ENCODE measurements at regions not wholly inside any gene's neighbourhood (a gene's known extent, or its start where the extent isn't known, plus 50 kb on each side); places are given as distances from the start of the nearest gene placed in this dataset.
A peak's percentile ranks its signal among the peaks of the same experiment; 100 is the strongest.

GRCh38 chr17:68748381-68748780 lies 147.2 kb upstream of the FAM20A start:
- TF ChIP-seq CTCF (IDR thresholded peaks at IDR 0.05; ENCODE audit: insufficient read depth, low read length): no peak
- H3K4me3 ChIP-seq (ENCODE audit: low read depth, low read length): no peak overlapping the region
- DNase-seq (ENCODE audit: low read depth): no peak

- no peak for DNase-seq (ENCODE audit: low read depth)
- no peak overlapping the region for H3K4me3 ChIP-seq (ENCODE audit: low read depth, low read length)
- TF ChIP-seq CTCF (IDR thresholded peaks at IDR 0.05; ENCODE audit: insufficient read depth, low read length): no peak
These were observed 139.6 kb upstream of the FAM20A start for GRCh38 chr17:68740555-68741447.

- DNase-seq (ENCODE audit: low read depth): peak; percentile 50
- no peak for TF ChIP-seq CTCF (IDR thresholded peaks at IDR 0.05; ENCODE audit: insufficient read depth, low read length)
- no peak overlapping the region for H3K4me3 ChIP-seq (ENCODE audit: low read depth, low read length)
These were observed 136.7 kb upstream of the FAM20A start for GRCh38 chr17:68737761-68738443.

- H3K4me3 ChIP-seq (ENCODE audit: low read depth, low read length): no peak overlapping the region
- no peak for DNase-seq (ENCODE audit: low read depth)
- TF ChIP-seq CTCF (IDR thresholded peaks at IDR 0.05; ENCODE audit: insufficient read depth, low read length): no peak
These were observed 133.8 kb upstream of the FAM20A start for GRCh38 chr17:68734931-68735330.

- DNase-seq (ENCODE audit: low read depth): no peak
These were observed 133.2 kb upstream of the FAM20A start for GRCh38 chr17:68734187-68734900.

More at GRCh38 chr17:68734187-68734900, 133.2 kb upstream of the FAM20A start:
- no peak overlapping the region for H3K4me3 ChIP-seq (ENCODE audit: low read depth, low read length)
- TF ChIP-seq CTCF (IDR thresholded peaks at IDR 0.05; ENCODE audit: insufficient read depth, low read length): no peak

Data from fibroblast of the aortic adventitia (primary cell).